HEK293 (cell line): ENCODE measurements at regions not wholly inside any gene's neighbourhood (a gene's known extent, or its start where the extent isn't known, plus 50 kb on each side); places are given as distances from the start of the nearest gene placed in this dataset.

Source experiments
- CTCF ChIP-seq: fragments of 450-650 bp; formaldehyde crosslinking; IDR thresholded peaks from 2 replicates; pipeline ENCODE4 v1.5.1; 2016; ENCODE audit warnings: missing biosample characterization, missing genetic modification characterization
- PBX3 ChIP-seq: sonication (generic); formaldehyde crosslinking; IDR thresholded peaks from 2 replicates; pipeline ENCODE4 v1.8.1; 2022; ENCODE audit warnings: mild to moderate bottlenecking, moderate library complexity, missing genetic modification reagents
- PRDM1 ChIP-seq: fragments of 450-650 bp; formaldehyde crosslinking; IDR thresholded peaks from 2 replicates; pipeline ENCODE4; 2016; ENCODE audit warnings: missing biosample characterization, missing genetic modification characterization
- REST ChIP-seq: fragments of 450-650 bp; formaldehyde crosslinking; IDR thresholded peaks from 2 replicates; pipeline ENCODE4 v1.5.1; 2016; ENCODE audit warnings: missing biosample characterization, missing genetic modification characterization
- ZBTB7A ChIP-seq: fragments of 450-650 bp; formaldehyde crosslinking; IDR thresholded peaks from 2 replicates; pipeline ENCODE4 v1.5.1; 2016; ENCODE audit warnings: low read depth, missing biosample characterization, missing genetic modification characterization
- ZNF10 ChIP-seq: fragments of 450-650 bp; formaldehyde crosslinking; IDR thresholded peaks from 2 replicates; pipeline ENCODE4 v1.5.1; 2017; ENCODE audit warnings: missing biosample characterization, missing genetic modification characterization
- ZNF112 ChIP-seq: fragments of 450-650 bp; formaldehyde crosslinking; IDR thresholded peaks from 2 replicates; pipeline ENCODE4 v1.5.0; 2017; ENCODE audit warnings: missing biosample characterization, missing genetic modification characterization
- ZNF121 ChIP-seq: fragments of 450-650 bp; formaldehyde crosslinking; IDR thresholded peaks from 2 replicates; pipeline ENCODE4 v1.5.1; 2016; ENCODE audit warnings: missing biosample characterization, missing genetic modification characterization
- ZNF223 ChIP-seq: fragments of 450-650 bp; formaldehyde crosslinking; IDR thresholded peaks from 2 replicates; pipeline ENCODE4 v1.5.1; 2016; ENCODE audit warnings: missing biosample characterization, missing genetic modification characterization
- ZNF239 ChIP-seq: fragments of 450-650 bp; formaldehyde crosslinking; IDR thresholded peaks from 2 replicates; pipeline ENCODE4 v1.5.1; 2016; ENCODE audit warnings: missing biosample characterization, missing genetic modification characterization
- ZNF433 ChIP-seq: fragments of 450-650 bp; formaldehyde crosslinking; IDR thresholded peaks from 2 replicates; pipeline ENCODE4 v1.5.1; 2016; ENCODE audit warnings: missing biosample characterization, missing genetic modification characterization, low read depth
- ZNF596 ChIP-seq: fragments of 450-650 bp; IDR thresholded peaks from 2 replicates; pipeline ENCODE4 v1.5.0; 2018; ENCODE audit warnings: missing biosample characterization, mild to moderate bottlenecking, missing genetic modification characterization, moderate library complexity
- ZSCAN23 ChIP-seq: fragments of 450-650 bp; formaldehyde crosslinking; IDR thresholded peaks from 2 replicates; pipeline ENCODE4 v1.5.1; 2016; ENCODE audit warnings: missing biosample characterization, missing genetic modification characterization
- ZSCAN4 ChIP-seq: fragments of 450-650 bp; formaldehyde crosslinking; IDR thresholded peaks from 2 replicates; pipeline ENCODE4 v1.5.1; 2017; ENCODE audit warnings: missing biosample characterization, missing genetic modification characterization

- TF ChIP-seq CTCF (tag by site-specific recombination) (no peak), PBX3 (CRISPR knock-in tag) (no peak), ZNF596 (tag by site-specific recombination) (no peak), ZBTB7A (no peak), ZNF121 (tag by site-specific recombination) (no peak), ZNF223 (tag by site-specific recombination) (no peak), ZSCAN4 (tag by site-specific recombination) (no peak), PRDM1 (no peak), ZNF433 (tag by site-specific recombination) (no peak), ZNF10 (tag by site-specific recombination) (no peak), REST (tag by site-specific recombination) (no peak), ZNF112 (tag by site-specific recombination) (no peak), ZNF239 (tag by site-specific recombination) (no peak), ZSCAN23 (no peak)
Observed at GRCh38 chr4:24211856-24212255, 322.0 kb upstream of the PPARGC1A start.
